GM18498 (cell line): ENCODE measurements at regions not wholly inside any gene's neighbourhood (a gene's known extent, or its start where the extent isn't known, plus 50 kb on each side); places are given as distances from the start of the nearest gene placed in this dataset.

ENCODE experiments used
- ATAC-seq: cut with Tn5 transposase; IDR thresholded peaks from one replicate; pipeline ENCODE4 v1.9.1; 2021; ENCODE audit warnings: mild to moderate bottlenecking, moderate library complexity; ENCODE audit not compliant: unreplicated experiment

DNA sequence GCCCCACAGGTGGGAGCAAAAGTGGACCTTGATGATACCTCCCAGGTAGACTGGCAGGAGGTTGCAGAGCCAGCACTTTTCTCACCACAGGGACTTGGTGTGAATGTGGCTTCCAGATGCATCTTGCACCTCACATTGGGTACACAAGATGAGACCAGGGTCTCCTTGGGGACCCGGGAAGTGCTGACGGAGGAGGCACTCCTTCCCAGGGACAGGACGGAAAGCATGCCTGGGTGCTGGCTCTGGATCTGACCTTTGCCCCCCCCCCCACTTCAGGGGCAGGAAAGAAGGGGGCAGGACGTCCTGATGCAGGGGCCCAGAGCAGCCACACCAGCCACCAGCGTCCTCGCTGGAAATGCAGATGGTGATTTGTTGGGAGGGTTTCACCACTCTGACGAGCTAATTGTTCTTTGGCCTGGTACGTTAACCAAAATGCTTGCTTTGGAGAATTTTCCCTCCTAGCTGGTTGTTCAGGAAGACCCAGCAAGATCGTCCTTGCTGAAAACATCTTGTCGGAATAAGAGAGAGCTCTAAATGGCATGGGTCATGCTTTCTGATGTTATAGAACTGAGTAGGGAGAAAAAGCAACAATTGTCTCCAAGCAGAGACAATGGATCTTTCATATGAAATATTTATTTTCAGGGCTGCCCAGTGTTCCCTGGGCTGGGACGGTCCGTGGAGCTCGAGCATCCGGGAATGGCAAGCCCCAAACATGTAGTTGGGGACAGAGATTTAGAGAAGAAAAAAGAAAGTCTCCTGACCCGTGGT is 74.4 kb upstream of the PPARA start:
- no peak for ATAC-seq

- no peak for ATAC-seq
Measured at GRCh38 chr22:46076651-46077339, 73.5 kb upstream of the PPARA start.

DNA sequence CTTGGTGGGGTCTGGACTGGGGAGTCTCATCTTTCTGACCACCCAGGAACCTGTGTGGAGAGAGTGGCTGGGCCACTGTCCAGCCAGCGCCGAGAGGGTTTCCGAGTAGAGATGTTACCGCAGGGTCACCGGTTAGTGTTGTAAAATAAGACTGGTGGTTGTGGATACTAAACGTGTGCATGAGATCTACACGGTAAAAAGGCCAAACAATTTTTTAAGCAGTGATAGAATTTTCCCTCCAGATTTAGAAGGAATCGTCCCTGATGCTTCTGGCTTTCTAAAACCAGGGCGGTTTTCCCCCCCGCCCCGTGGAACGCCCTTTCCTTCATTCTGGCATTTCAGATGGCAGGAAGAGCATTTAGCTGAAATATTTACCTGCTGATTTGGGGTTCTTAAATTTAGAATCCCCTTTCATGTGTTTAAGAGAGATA is 72.6 kb upstream of the PPARA start:
- no peak for ATAC-seq

DNA sequence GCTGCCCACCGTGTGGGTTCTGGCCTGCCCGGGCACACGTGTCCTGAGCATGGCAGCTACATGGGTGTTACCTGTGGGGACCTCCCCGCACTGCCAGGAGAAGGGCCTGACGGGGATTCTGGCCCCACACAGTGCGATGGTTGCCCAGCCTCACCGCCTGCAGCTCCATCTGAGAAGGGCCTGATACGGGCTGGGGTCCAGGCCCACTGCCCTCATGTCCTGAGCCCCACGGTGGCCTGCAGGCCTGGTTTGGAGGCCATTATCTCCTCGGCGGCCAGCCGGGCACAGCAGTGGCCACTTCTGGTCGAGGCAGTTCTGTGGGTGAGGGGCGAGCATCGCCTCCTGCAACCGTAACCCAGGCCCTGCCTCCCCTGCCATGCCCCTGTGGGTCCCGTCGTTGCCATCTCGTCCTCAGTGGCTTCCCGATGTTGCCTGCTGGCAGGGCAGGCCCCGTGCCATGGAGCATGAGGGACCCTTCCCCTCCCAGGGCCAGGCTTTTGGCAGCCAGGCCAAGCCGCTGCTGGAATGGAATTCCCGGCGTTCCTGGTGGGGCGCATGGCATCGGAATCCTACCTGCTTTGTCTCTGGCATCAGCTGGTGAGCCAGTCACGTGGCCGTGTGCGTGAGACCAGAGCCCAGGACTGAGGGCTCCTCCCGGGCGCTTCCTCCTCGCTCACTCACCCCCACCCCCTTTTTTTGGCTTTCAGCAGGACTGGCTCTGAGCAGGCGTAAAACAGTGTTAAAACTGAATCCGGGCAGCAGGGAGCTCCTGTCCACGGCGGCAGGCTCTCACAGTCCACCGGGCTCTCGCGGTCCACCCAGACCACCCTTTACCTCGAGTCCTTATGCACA is 71.9 kb upstream of the PPARA start:
- ATAC-seq: no peak

DNA sequence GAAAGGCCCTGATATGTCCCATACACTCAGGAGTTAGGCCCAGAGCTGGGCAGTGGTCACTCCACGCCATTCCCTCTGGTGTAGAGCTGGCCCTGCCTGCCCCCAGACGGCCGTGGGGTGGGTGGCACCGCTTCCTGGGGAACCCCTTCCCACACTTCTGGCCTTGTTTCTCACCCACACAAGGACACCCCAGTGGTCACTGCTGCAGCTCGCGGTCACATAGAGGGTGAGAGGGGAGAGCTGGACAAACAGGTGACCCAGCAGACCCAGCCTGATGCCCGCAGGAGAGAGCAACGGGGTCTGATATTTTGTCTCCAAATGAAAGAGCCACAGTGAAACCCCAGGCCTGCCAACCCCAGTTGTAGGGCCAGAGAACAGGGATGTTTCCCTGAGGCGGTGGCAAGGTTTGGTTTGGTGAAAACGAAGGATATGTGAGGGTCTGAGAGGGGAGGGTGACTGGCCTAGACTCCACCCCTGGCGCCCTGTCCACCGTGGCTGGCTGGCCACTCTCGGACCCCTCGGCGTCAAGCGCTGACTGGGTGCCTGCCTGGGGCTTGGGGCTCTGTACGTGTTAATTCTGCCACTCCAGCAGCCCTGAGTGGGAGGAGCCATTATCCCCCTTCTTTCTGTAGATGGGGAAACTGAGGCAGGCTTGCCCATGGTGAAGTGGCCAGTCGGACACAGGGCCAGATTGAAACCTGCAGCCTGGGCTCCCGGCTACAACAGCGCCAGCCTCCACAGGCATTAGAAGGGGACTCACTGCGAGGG is 71.0 kb upstream of the PPARA start:
- ATAC-seq: no peak

DNA sequence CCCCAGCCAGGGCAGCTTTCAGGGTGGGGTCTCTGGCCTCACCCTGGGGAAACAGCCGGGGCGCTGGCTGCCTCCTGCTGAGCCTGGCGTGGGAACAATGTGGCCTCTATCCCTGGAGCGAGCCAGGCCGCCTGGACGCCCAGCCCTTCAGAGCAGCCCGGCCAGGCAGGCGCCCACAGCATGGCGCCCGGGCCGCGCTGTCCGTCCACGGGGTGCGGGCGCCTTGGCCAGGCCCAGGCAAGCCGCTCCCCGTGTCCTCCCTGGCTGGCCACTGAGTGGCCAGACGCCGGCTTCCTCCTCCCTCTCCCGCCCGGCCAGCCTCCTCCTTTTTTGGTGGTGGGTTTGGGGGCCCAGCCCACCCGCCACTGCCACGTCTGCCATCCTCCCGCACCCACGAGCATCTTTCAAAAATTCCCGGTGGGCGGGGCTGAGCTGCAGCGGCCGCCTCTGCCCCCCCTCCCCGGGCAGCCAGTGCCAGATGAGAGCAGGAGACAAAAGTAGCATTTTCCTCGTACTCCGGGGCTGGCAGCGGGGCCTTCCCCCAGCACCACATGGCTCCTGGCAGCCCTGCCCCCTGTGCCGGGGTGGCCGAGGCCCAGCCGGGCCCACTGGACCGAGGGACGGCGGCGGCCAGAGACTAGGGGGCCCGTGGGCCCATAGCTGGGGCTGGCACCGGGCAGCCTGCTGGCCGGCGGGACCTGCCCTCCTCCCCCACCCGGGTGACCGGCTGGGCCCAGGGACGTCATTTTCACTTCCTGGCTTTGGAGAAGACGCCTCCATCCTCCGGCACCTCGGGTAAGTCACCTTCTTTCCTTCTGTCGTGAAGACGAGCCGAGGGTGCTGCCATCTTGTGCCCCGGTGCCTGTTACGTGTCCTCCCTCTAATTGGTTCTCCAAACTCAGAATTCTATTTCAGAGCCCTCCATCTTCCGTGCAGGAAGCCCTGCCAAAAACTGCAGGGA is 70.2 kb upstream of the PPARA start:
- ATAC-seq: no peak

DNA sequence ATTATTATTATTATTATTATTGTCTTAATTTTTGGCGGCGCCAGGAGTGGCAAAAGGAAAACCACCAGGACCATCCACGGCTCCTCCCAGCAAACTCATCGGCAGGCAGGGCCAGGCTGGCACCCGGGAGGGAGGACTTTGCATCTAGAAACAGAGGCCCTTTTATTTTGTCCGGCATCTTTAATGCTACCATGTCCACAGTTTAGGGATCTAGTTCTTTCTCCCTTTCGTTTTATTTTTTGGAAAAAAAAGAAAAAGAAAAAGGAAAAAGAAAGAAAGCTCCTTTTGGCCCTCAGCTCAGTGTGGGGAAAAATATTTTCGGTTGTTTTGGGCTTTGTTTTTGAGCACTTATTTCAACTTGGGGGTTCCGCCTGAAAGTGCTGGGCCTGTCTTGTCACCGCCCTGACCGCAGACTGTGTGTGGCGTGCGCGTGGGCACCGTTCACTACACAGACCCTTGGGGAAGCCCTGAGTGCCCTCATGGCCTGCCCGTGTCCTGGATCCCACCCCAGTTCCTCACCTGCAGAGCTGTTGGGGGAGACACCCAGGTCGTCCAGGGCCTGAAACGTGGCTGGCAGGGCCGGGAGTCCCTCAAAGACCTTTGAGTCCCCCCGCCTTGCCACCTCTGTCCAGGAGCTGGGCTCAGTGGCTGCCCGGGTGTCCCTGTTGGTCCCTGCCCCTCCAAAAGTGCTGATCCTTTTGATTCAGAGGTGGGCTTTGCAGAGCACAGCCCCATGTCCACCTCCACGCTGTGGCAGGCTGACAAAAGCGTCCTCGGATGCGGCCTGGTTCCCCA is 69.1 kb upstream of the PPARA start:
- ATAC-seq: no peak

GRCh38 chr22:46081831-46082210 is 68.5 kb upstream of the PPARA start:
- no peak for ATAC-seq

GRCh38 chr22:46082633-46083032 is 67.7 kb upstream of the PPARA start:
- no peak for ATAC-seq

DNA sequence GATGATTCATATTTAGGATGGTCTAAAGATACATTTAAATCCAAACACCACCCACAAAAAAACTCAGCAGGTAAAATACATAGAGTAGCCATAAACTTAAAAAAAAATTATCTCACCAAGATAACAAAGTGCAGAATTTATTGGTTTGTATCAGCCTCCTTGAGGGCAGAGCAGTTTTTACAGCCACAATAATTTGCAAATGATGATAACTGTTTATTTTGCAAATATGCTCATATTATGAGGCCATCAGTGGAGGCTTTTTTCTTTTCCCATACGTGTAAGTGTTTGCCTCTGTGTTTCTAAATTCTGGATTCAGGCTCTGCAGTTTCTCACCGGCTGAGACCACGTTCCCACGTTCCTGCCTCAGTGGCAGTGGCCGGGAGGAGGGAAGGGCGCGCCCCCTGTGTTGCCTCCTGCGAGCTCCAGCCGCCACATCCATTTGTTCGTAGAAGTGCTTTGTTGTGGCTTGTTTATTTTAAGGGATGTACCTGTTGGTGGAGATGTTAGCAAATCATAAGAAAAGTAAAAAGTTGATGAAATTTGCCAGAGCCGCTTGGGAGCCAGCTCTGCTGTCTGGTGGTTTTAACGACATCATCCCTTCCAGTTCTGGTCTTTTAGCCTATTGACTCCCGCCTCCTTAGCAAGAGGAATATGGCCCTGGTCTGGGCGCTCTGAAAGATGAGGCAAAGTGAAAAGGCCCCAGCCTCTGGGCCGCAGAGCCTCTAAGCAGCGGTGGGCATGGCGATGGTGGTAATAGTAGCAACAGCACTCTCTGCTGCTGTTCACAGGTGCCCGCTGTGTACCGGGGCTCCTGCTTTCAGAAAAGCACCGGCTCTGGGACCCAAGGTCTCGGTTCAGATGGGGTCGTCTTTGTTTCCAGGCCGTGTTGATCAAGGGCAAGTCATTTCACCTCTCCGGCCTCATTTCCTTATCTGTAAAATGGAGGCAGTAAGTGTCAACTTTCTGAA is 66.7 kb upstream of the PPARA start:
- no peak for ATAC-seq

- no peak for ATAC-seq
Measured at GRCh38 chr22:46084376-46084775, 66.0 kb upstream of the PPARA start.

- no peak for ATAC-seq
Measured at GRCh38 chr22:46084943-46085827, 65.1 kb upstream of the PPARA start.

GRCh38 chr22:46085828-46086576 is 64.3 kb upstream of the PPARA start:
- no peak for ATAC-seq

GRCh38 chr22:46086577-46087335 is 63.6 kb upstream of the PPARA start:
- no peak for ATAC-seq

DNA sequence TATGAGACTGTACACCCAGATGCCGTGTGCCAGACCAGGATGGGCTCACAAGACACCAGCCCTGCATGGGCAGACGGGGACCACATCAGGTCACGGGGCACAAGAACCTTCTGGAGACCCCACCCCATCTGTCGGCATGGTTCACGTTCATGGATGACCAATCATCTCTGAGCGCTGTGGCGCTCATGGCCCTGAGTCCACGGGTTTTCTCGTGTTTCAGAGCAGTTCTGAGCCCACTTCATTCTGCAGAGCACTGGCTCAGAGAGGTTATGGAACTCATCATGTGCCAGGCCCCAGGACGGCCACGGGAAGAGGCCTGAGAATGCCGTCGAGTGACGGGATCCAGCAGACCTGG is 63.0 kb upstream of the PPARA start:
- ATAC-seq: no peak
